WTC11 (cell line): ENCODE measurements at regions not wholly inside any gene's neighbourhood (a gene's known extent, or its start where the extent isn't known, plus 50 kb on each side); places are given as distances from the start of the nearest gene placed in this dataset.

ENCODE experiments used
- ATF3 ChIP-seq: sonication (generic); formaldehyde crosslinking; conservative IDR thresholded peaks from 2 replicates; pipeline ENCODE4 v1.8.1; 2022; ENCODE audit warnings: mild to moderate bottlenecking, missing genetic modification reagents
- CREB1 ChIP-seq: sonication (generic); formaldehyde crosslinking; IDR thresholded peaks from 2 replicates; pipeline ENCODE4 v1.8.0; 2023; ENCODE audit warnings: mild to moderate bottlenecking, missing genetic modification reagents
- CTCF ChIP-seq: fragments of 200-600 bp; IDR thresholded peaks from 2 replicates; pipeline ENCODE4 v1.8.0; 2022; ENCODE audit warnings: antibody characterized with exemption
- E2F4 ChIP-seq: sonication (generic); formaldehyde crosslinking; IDR thresholded peaks from 2 replicates; pipeline ENCODE4 v1.8.1; 2022; ENCODE audit warnings: low read depth, mild to moderate bottlenecking, moderate library complexity, missing genetic modification reagents, borderline replicate concordance
- ETV6 ChIP-seq: sonication (generic); formaldehyde crosslinking; IDR thresholded peaks from 2 replicates; pipeline ENCODE4 v1.8.1; 2022; ENCODE audit warnings: mild to moderate bottlenecking, missing genetic modification reagents
- HMGXB4 ChIP-seq: sonication (generic); formaldehyde crosslinking; IDR thresholded peaks from 2 replicates; pipeline ENCODE4 v1.8.1; 2023; ENCODE audit warnings: mild to moderate bottlenecking, moderate library complexity, missing genetic modification reagents
- KAT7 ChIP-seq: sonication (generic); formaldehyde crosslinking; IDR thresholded peaks from 2 replicates; pipeline ENCODE4 v1.8.1; 2023; ENCODE audit warnings: missing genetic modification reagents, mild to moderate bottlenecking, borderline replicate concordance
- NFYB ChIP-seq: sonication (generic); formaldehyde crosslinking; conservative IDR thresholded peaks from 2 replicates; pipeline ENCODE4 v1.8.0; 2022; ENCODE audit warnings: low read depth, missing genetic modification reagents
- TCF7 ChIP-seq: sonication (generic); formaldehyde crosslinking; IDR thresholded peaks from 2 replicates; pipeline ENCODE4 v1.8.0; 2022; ENCODE audit warnings: mild to moderate bottlenecking, low read depth, missing genetic modification reagents, moderate library complexity
- TEAD4 ChIP-seq: sonication (generic); formaldehyde crosslinking; IDR thresholded peaks from 2 replicates; pipeline ENCODE4 v1.8.0; 2022; ENCODE audit warnings: mild to moderate bottlenecking, missing genetic modification reagents

- TF ChIP-seq NFYB (CRISPR knock-in tag) (no peak), CTCF (no peak), ETV6 (no peak), HMGXB4 (CRISPR knock-in tag) (no peak), KAT7 (CRISPR knock-in tag) (no peak), ATF3 (CRISPR knock-in tag) (no peak), CREB1 (CRISPR knock-in tag) (no peak), TCF7 (CRISPR knock-in tag) (no peak), TEAD4 (no peak), E2F4 (CRISPR knock-in tag) (no peak)
These were observed 679.6 kb downstream of the IRX1 start for GRCh38 chr5:4275232-4275631.
